Mesenchymal stem cell (in vitro differentiated cells and primary cell): ENCODE measurements at regions not wholly inside any gene's neighbourhood (a gene's known extent, or its start where the extent isn't known, plus 50 kb on each side); places are given as distances from the start of the nearest gene placed in this dataset.

ENCODE experiments used
- DNase-seq: peaks from one replicate; pipeline ENCODE4 v3.0.0-alpha.2; 2013
- H2AFZ ChIP-seq: one replicate; pipeline ENCODE4 v1.6.1; 2013; ENCODE audit warnings: low read depth, mild to moderate bottlenecking, control low read depth, inconsistent platforms, low read length, moderate library complexity
- H2AK5ac ChIP-seq: 2 replicates; pipeline ENCODE4 v1.6.1; 2013; ENCODE audit warnings: low read length, moderate library complexity, mild to moderate bottlenecking, inconsistent platforms; ENCODE audit not compliant: severe bottlenecking
- H2BK120ac ChIP-seq: one replicate; pipeline ENCODE4 v1.6.1; 2013; ENCODE audit warnings: low read depth, mild to moderate bottlenecking, inconsistent platforms, low read length, moderate library complexity
- H2BK12ac ChIP-seq, 2 experiments: one replicate each; pipeline ENCODE4 v1.6.1; 2013; ENCODE audit warnings: inconsistent platforms in 2 of 2, low read length in 2 of 2, mild to moderate bottlenecking in 2 of 2, moderate library complexity in 2 of 2, control low read depth in 1 of 2
- H2BK15ac ChIP-seq: one replicate; pipeline ENCODE4 v1.6.1; 2013; ENCODE audit warnings: mild to moderate bottlenecking, low read depth, inconsistent platforms; ENCODE audit not compliant: poor library complexity, severe bottlenecking
- H2BK5ac ChIP-seq: 2 replicates; pipeline ENCODE4 v1.6.1; 2013; ENCODE audit warnings: low read depth, mild to moderate bottlenecking, low read length, control low read depth, inconsistent platforms; ENCODE audit not compliant: poor library complexity, severe bottlenecking
- H3K14ac ChIP-seq, 2 experiments: one replicate each; pipeline ENCODE4 v1.6.1; 2013; ENCODE audit warnings: inconsistent platforms in 2 of 2, low read length in 2 of 2, control low read depth in 1 of 2, mild to moderate bottlenecking in 1 of 2, moderate library complexity in 1 of 2
- H3K18ac ChIP-seq, 2 experiments: one replicate each; pipeline ENCODE4 v1.6.1; 2013; ENCODE audit warnings: inconsistent platforms in 2 of 2, low read length in 2 of 2, control low read depth in 1 of 2, low read depth in 1 of 2, mild to moderate bottlenecking in 1 of 2
- H3K23ac ChIP-seq, 2 experiments: one replicate each; pipeline ENCODE4 v1.6.1; 2013; ENCODE audit warnings: inconsistent platforms in 2 of 2, low read length in 2 of 2, mild to moderate bottlenecking in 2 of 2, moderate library complexity in 2 of 2, control low read depth in 1 of 2
- H3K27ac ChIP-seq: 2 replicates; pipeline ENCODE4 v1.5.1; 2013; ENCODE audit warnings: mild to moderate bottlenecking, moderate library complexity, low read length, control low read depth, inconsistent platforms; ENCODE audit not compliant: poor library complexity, severe bottlenecking
- H3K27me3 ChIP-seq, 2 experiments: 2 replicates each; pipeline versions ENCODE4 v1.6.1 to v1.7.0; 2013; ENCODE audit warnings: low read length in 2 of 2, mild to moderate bottlenecking in 2 of 2, moderate library complexity in 2 of 2, control low read depth in 1 of 2, inconsistent platforms in 1 of 2; ENCODE audit not compliant: control insufficient read depth in 1 of 2, insufficient read depth in 1 of 2
- H3K36me3 ChIP-seq, 2 experiments: 2 replicates each; pipeline versions ENCODE4 v1.6.1 to v1.7.0; 2013; ENCODE audit warnings: low read length in 2 of 2, control low read depth in 1 of 2, inconsistent platforms in 1 of 2, low read depth in 1 of 2, mild to moderate bottlenecking in 1 of 2; ENCODE audit not compliant: insufficient read depth in 2 of 2, control insufficient read depth in 1 of 2
- H3K4ac ChIP-seq, 2 experiments: one replicate each; pipeline ENCODE4 v1.6.1; 2013; ENCODE audit warnings: inconsistent platforms in 2 of 2, low read length in 2 of 2, mild to moderate bottlenecking in 2 of 2, moderate library complexity in 2 of 2, control low read depth in 1 of 2, low read depth in 1 of 2
- H3K4me1 ChIP-seq: 2 replicates; pipeline ENCODE4 v1.6.1; 2013; ENCODE audit warnings: low read depth, low read length, control low read depth; ENCODE audit not compliant: control insufficient read depth, insufficient read depth
- H3K4me2 ChIP-seq: 2 replicates; pipeline ENCODE4 v1.6.1; 2013; ENCODE audit warnings: low read length, mild to moderate bottlenecking, inconsistent platforms; ENCODE audit not compliant: poor library complexity, severe bottlenecking
- H3K4me3 ChIP-seq, 2 experiments: 2 replicates each; pipeline versions ENCODE4 v1.5.1 to v1.7.0; 2013; ENCODE audit warnings: low read length in 2 of 2, mild to moderate bottlenecking in 2 of 2, control low read depth in 1 of 2, low read depth in 1 of 2; ENCODE audit not compliant: insufficient read depth in 1 of 2
- H3K79me1 ChIP-seq: replicated peaks from 2 replicates; pipeline ENCODE4 v1.6.1; 2013; ENCODE audit warnings: mild to moderate bottlenecking, control low read depth, low read length, inconsistent platforms; ENCODE audit not compliant: poor library complexity, severe bottlenecking
- H3K9ac ChIP-seq: 2 replicates; pipeline ENCODE4 v1.7.0; 2013; ENCODE audit warnings: mild to moderate bottlenecking, low read length, moderate library complexity
- H3K9me3 ChIP-seq: 2 replicates; pipeline ENCODE4 v1.7.0; 2013; ENCODE audit warnings: mild to moderate bottlenecking, low read length; ENCODE audit not compliant: control insufficient read depth
- H4K8ac ChIP-seq: one replicate; pipeline ENCODE4 v1.6.1; 2013; ENCODE audit warnings: inconsistent platforms, mild to moderate bottlenecking, low read length, moderate library complexity
- H4K91ac ChIP-seq: one replicate; pipeline ENCODE4 v1.6.1; 2013; ENCODE audit warnings: mild to moderate bottlenecking, low read length, inconsistent platforms
- WGBS: methylation state at CpG from one replicate; pipeline ENCODE4 v1.1.7; 2013; ENCODE audit warnings: mixed read lengths; 5-methylcytosine and 5-hydroxymethylcytosine counted together

- H3K79me1 ChIP-seq = no peaks in the 10 kb centered on the region
- H2AK5ac ChIP-seq = no peak overlapping the region
- H3K4me2 ChIP-seq = no peak overlapping the region
- H3K4ac ChIP-seq = no peak overlapping the region
- H2BK120ac ChIP-seq = no peak overlapping the region
- H3K18ac ChIP-seq = no peak overlapping the region
- no peak overlapping the region for H4K91ac ChIP-seq
- no peak overlapping the region for H3K9ac ChIP-seq
- H3K27me3 ChIP-seq = peaks cover 49 to 63% of the 10 kb centered on the region in 2 experiments
- H3K4me3 ChIP-seq = no peak overlapping the region
- no peak overlapping the region for H4K8ac ChIP-seq
- no peak overlapping the region for H2BK12ac ChIP-seq
- peaks cover 14% of the 10 kb centered on the region for H3K9me3 ChIP-seq
- no peak overlapping the region for H2BK15ac ChIP-seq
- 63% methylated on average over 4 of the region's 4 CpGs for WGBS
- H3K36me3 ChIP-seq = no peaks in the 10 kb centered on the region
- H3K23ac ChIP-seq = no peak overlapping the region
- H2AFZ ChIP-seq = no peak overlapping the region
- H3K14ac ChIP-seq = no peak overlapping the region
- H3K4me1 ChIP-seq = no peaks in the 10 kb centered on the region
- H3K27ac ChIP-seq = no peak overlapping the region
- no peak overlapping the region for H2BK5ac ChIP-seq
- peak; percentile 9 for DNase-seq
Observed at GRCh38 chr4:77232653-77233052, 75.6 kb downstream of the CCNG2 start.

DNA sequence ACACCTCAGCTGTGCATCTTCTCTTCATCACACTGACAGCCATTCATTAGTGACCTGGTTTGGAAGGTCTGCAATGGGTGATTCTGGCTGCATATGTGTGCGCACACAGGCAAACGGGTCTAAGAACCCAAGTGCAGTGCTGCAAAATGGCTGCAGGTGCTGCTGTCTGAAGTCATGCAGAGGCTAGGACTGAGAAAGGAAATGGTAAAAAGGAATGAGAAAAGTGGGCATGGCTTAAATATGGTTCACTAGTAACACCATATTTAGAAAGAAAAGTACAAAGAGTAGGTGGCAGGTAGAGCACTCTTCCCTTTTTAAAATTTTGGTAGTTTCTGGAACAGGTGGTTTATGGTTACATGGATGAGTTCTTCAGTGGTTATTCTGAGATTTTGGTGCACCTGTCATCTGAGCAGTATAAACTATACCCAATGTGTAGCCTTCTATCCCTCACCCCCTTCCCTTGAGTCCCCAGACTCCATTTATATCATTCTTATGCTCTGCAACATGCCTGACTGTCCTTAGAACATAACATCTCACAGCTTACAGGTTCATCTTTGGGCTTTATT lies 78.4 kb downstream of the CCNG2 start:
- H3K23ac ChIP-seq = no peak overlapping the region
- no peak overlapping the region for H2BK5ac ChIP-seq
- no peak for DNase-seq
- no peak overlapping the region for H3K27ac ChIP-seq
- no peaks in the 10 kb centered on the region for H3K36me3 ChIP-seq
- H2AK5ac ChIP-seq = no peak overlapping the region
- no peak overlapping the region for H2AFZ ChIP-seq
- no peak overlapping the region for H3K4me2 ChIP-seq
- H2BK15ac ChIP-seq = no peak overlapping the region
- H3K9me3 ChIP-seq = no peaks in the 10 kb centered on the region
- H4K8ac ChIP-seq = no peak overlapping the region
- H3K4me1 ChIP-seq = no peaks in the 10 kb centered on the region
- H2BK120ac ChIP-seq = no peak overlapping the region
- H3K79me1 ChIP-seq = no peaks in the 10 kb centered on the region
- WGBS = 91% methylated on average over 2 of the region's 2 CpGs
- H3K4me3 ChIP-seq = no peak overlapping the region
- H3K14ac ChIP-seq = no peak overlapping the region
- H3K27me3 ChIP-seq = peaks cover 72 to 75% of the 10 kb centered on the region in 2 experiments
- no peak overlapping the region for H3K9ac ChIP-seq
- no peak overlapping the region for H2BK12ac ChIP-seq
- no peak overlapping the region for H4K91ac ChIP-seq
- H3K18ac ChIP-seq = no peak overlapping the region
- H3K4ac ChIP-seq = no peak overlapping the region

DNA sequence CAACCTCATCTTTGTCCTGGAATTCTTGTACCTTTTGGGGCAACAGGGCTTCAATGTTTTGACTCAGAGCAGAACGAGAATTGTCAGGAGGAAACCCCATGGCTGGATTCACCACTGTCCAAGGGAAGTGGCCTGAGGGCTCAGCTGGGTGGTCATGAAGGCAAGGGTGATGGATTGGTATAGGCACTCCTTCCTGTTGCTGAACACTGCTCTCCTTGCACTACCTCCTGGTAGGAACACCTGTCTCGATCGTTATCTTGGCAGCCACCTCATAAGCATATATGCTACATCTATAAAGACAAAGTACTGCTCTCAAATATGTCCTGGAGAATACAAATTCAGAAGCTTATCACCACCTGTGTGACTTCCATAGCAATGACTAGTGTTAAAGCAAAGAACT lies 79.8 kb downstream of the CCNG2 start:
- H2BK12ac ChIP-seq = no peak overlapping the region
- H3K4me1 ChIP-seq = no peaks in the 10 kb centered on the region
- H2AK5ac ChIP-seq = no peak overlapping the region
- H4K8ac ChIP-seq = no peak overlapping the region
- H3K9ac ChIP-seq = no peak overlapping the region
- no peak overlapping the region for H2BK120ac ChIP-seq
- H4K91ac ChIP-seq = no peak overlapping the region
- 68% methylated on average over 3 of the region's 3 CpGs for WGBS
- no peaks in the 10 kb centered on the region for H3K36me3 ChIP-seq
- no peak overlapping the region for H3K4ac ChIP-seq
- H2BK5ac ChIP-seq = no peak overlapping the region
- H3K23ac ChIP-seq = no peak overlapping the region
- DNase-seq = no peak
- H3K27me3 ChIP-seq = peaks cover 82 to 86% of the 10 kb centered on the region in 2 experiments
- H3K9me3 ChIP-seq = no peaks in the 10 kb centered on the region
- no peak overlapping the region for H3K4me3 ChIP-seq
- no peaks in the 10 kb centered on the region for H3K79me1 ChIP-seq
- no peak overlapping the region for H2AFZ ChIP-seq
- no peak overlapping the region for H3K18ac ChIP-seq
- H3K4me2 ChIP-seq = no peak overlapping the region
- no peak overlapping the region for H2BK15ac ChIP-seq
- no peak overlapping the region for H3K27ac ChIP-seq
- H3K14ac ChIP-seq = no peak overlapping the region

GRCh38 chr4:77240469-77241066 lies 83.6 kb downstream of the CCNG2 start:
- no peak overlapping the region for H3K9ac ChIP-seq
- H2AK5ac ChIP-seq = no peak overlapping the region
- H3K27ac ChIP-seq = no peak overlapping the region
- peaks cover 75 to 85% of the 10 kb centered on the region in 2 experiments for H3K27me3 ChIP-seq
- no peak overlapping the region for H3K14ac ChIP-seq
- no peaks in the 10 kb centered on the region for H3K36me3 ChIP-seq
- no peaks in the 10 kb centered on the region for H3K4me1 ChIP-seq
- no peak overlapping the region for H2BK12ac ChIP-seq
- H3K23ac ChIP-seq = no peak overlapping the region
- H2AFZ ChIP-seq = no peak overlapping the region
- H2BK120ac ChIP-seq = no peak overlapping the region
- no peaks in the 10 kb centered on the region for H3K79me1 ChIP-seq
- H3K9me3 ChIP-seq = no peaks in the 10 kb centered on the region
- H2BK15ac ChIP-seq = no peak overlapping the region
- H2BK5ac ChIP-seq = no peak overlapping the region
- H3K4me3 ChIP-seq = no peak overlapping the region
- WGBS = 22% methylated on average over 10 of the region's 10 CpGs
- no peak overlapping the region for H3K18ac ChIP-seq
- H3K4ac ChIP-seq = no peak overlapping the region
- DNase-seq = peak; percentile 56
- no peak overlapping the region for H4K91ac ChIP-seq
- H4K8ac ChIP-seq = no peak overlapping the region
- H3K4me2 ChIP-seq = no peak overlapping the region
